ENCODE measurements at regions not wholly inside any gene's neighbourhood (a gene's known extent, or its start where the extent isn't known, plus 50 kb on each side); places are given as distances from the start of the nearest gene placed in this dataset.

DNA sequence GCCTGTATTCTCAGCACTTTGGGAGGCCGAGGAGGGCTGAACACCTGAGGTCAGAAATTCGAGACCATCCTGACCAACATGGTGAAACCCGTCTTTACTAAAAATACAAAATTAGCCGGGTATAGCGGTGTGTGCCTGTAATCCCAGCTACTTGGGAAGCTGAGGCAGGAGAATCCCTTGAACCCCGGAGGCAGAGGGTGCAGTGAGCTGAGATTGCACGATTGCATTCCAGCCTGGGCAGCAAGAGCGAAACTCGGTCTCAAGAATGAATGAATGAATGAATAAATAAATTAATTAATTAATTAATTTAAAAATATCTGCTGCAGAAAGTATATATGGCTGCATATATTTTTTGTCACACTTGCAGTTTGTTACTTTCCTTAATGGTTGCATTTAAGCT lies 781.8 kb downstream of the DNAJB9 start:
- TF ChIP-seq ZNF8 (CRISPR knock-in tag; IDR thresholded peaks at IDR 0.05) (no peak), PATZ1 (CRISPR knock-in tag; IDR thresholded peaks at IDR 0.05; ENCODE audit: borderline replicate concordance) (no peak), ESRRG (CRISPR knock-in tag; IDR thresholded peaks at IDR 0.05) (no peak), TCF4 (CRISPR knock-in tag; IDR thresholded peaks at IDR 0.05; ENCODE audit: borderline replicate concordance) (no peak), BACH2 (CRISPR knock-in tag; IDR thresholded peaks at IDR 0.05; ENCODE audit: borderline replicate concordance) (no peak), GLIS3 (CRISPR knock-in tag; IDR thresholded peaks at IDR 0.05) (no peak), ARNTL (CRISPR knock-in tag; IDR thresholded peaks at IDR 0.05; ENCODE audit: borderline replicate concordance, low read depth) (no peak), POU6F1 (CRISPR knock-in tag; IDR thresholded peaks at IDR 0.05; ENCODE audit: borderline replicate concordance, low read depth) (no peak), CSDC2 (CRISPR knock-in tag; IDR thresholded peaks at IDR 0.05) (no peak), RARB (CRISPR knock-in tag; IDR thresholded peaks at IDR 0.05) (no peak), ZNF565 (CRISPR knock-in tag; conservative IDR thresholded peaks at IDR 0.05; ENCODE audit: low read depth) (no peak), ZFP30 (CRISPR knock-in tag; IDR thresholded peaks at IDR 0.05) (no peak)
- TF ChIP-seq, protein P1, sequence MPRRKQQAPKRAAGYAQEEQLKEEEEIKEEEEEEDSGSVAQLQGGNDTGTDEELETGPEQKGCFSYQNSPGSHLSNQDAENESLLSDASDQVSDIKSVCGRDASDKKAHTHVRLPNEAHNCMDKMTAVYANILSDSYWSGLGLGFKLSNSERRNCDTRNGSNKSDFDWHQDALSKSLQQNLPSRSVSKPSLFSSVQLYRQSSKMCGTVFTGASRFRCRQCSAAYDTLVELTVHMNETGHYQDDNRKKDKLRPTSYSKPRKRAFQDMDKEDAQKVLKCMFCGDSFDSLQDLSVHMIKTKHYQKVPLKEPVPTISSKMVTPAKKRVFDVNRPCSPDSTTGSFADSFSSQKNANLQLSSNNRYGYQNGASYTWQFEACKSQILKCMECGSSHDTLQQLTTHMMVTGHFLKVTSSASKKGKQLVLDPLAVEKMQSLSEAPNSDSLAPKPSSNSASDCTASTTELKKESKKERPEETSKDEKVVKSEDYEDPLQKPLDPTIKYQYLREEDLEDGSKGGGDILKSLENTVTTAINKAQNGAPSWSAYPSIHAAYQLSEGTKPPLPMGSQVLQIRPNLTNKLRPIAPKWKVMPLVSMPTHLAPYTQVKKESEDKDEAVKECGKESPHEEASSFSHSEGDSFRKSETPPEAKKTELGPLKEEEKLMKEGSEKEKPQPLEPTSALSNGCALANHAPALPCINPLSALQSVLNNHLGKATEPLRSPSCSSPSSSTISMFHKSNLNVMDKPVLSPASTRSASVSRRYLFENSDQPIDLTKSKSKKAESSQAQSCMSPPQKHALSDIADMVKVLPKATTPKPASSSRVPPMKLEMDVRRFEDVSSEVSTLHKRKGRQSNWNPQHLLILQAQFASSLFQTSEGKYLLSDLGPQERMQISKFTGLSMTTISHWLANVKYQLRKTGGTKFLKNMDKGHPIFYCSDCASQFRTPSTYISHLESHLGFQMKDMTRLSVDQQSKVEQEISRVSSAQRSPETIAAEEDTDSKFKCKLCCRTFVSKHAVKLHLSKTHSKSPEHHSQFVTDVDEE (CRISPR knock-in tag; IDR thresholded peaks at IDR 0.05): no peak

Data from SK-N-SH treated with all-trans-retinoic acid at 6 μM for 48 hours (cell line).